ENCODE measurements at regions not wholly inside any gene's neighbourhood (a gene's known extent, or its start where the extent isn't known, plus 50 kb on each side); places are given as distances from the start of the nearest gene placed in this dataset.

GRCh38 chr1:4137621-4138415 is 237.7 kb upstream of the C1orf174 start:
- DNase-seq (ENCODE audit: low read depth) = no peak

- no peak for DNase-seq (ENCODE audit: low read depth)
Observed at GRCh38 chr1:4139646-4140045, 239.6 kb upstream of the C1orf174 start.

- DNase-seq (ENCODE audit: low read depth) = no peak
Observed at GRCh38 chr1:4140241-4140640, 240.2 kb upstream of the C1orf174 start.

- DNase-seq (ENCODE audit: low read depth) = no peak
Observed at GRCh38 chr1:4140821-4141220, 240.7 kb upstream of the C1orf174 start.

GRCh38 chr1:4144349-4144971 is 244.4 kb upstream of the C1orf174 start:
- peak; percentile 0 for DNase-seq (ENCODE audit: low read depth)

GRCh38 chr1:4146101-4146500 is 246.0 kb upstream of the C1orf174 start:
- DNase-seq (ENCODE audit: low read depth) = no peak

- DNase-seq (ENCODE audit: low read depth) = no peak
Observed at GRCh38 chr1:4146614-4147013, 246.5 kb upstream of the C1orf174 start.

GRCh38 chr1:4147509-4147908 is 247.4 kb upstream of the C1orf174 start:
- no peak for DNase-seq (ENCODE audit: low read depth)

GRCh38 chr1:4149281-4149680 is 249.2 kb upstream of the C1orf174 start:
- no peak for DNase-seq (ENCODE audit: low read depth)

GRCh38 chr1:4149831-4150230 is 249.8 kb upstream of the C1orf174 start:
- no peak for DNase-seq (ENCODE audit: low read depth)

- DNase-seq (ENCODE audit: low read depth) = no peak
Observed at GRCh38 chr1:4150262-4150661, 250.2 kb upstream of the C1orf174 start.

- no peak for DNase-seq (ENCODE audit: low read depth)
Observed at GRCh38 chr1:4152266-4152665, 252.2 kb upstream of the C1orf174 start.

GRCh38 chr1:4153571-4153970 is 253.5 kb upstream of the C1orf174 start:
- DNase-seq (ENCODE audit: low read depth) = no peak

- no peak for DNase-seq (ENCODE audit: low read depth)
Observed at GRCh38 chr1:4156241-4156973, 256.3 kb upstream of the C1orf174 start.

- no peak for DNase-seq (ENCODE audit: low read depth)
Observed at GRCh38 chr1:4160181-4160580, 260.1 kb upstream of the C1orf174 start.

GRCh38 chr1:4161366-4162006 is 261.4 kb upstream of the C1orf174 start:
- no peak for DNase-seq (ENCODE audit: low read depth)

- DNase-seq (ENCODE audit: low read depth) = no peak
Observed at GRCh38 chr1:4164965-4165364, 264.9 kb upstream of the C1orf174 start.

GRCh38 chr1:4165686-4166300 is 265.7 kb upstream of the C1orf174 start:
- DNase-seq (ENCODE audit: low read depth) = no peak

- DNase-seq (ENCODE audit: low read depth) = no peak
Observed at GRCh38 chr1:4166713-4167112, 266.6 kb upstream of the C1orf174 start.

- DNase-seq (ENCODE audit: low read depth) = no peak
Observed at GRCh38 chr1:4169991-4170390, 269.9 kb upstream of the C1orf174 start.

- DNase-seq (ENCODE audit: low read depth) = no peak
Observed at GRCh38 chr1:4170548-4171340, 270.7 kb upstream of the C1orf174 start.

Measured in renal cortical epithelial cell (primary cell).